Retinal pigment epithelial cell (primary cell): ENCODE measurements at regions not wholly inside any gene's neighbourhood (a gene's known extent, or its start where the extent isn't known, plus 50 kb on each side); places are given as distances from the start of the nearest gene placed in this dataset.
A peak's percentile ranks its signal among the peaks of the same experiment; 100 is the strongest.

Experiments used
- DNase-seq: peaks from one replicate; pipeline ENCODE4 v3.0.0-alpha.2; 2010; ENCODE audit warnings: low read depth
- H3K4me3 ChIP-seq: 2 replicates; pipeline ENCODE4 v1.5.1; 2011; ENCODE audit warnings: mild to moderate bottlenecking, low read length, control low read depth, moderate library complexity
- CTCF ChIP-seq: conservative IDR thresholded peaks from 2 replicates; pipeline ENCODE4 v1.5.1; 2011; ENCODE audit warnings: low read depth, low read length, control low read depth, inconsistent platforms

DNA sequence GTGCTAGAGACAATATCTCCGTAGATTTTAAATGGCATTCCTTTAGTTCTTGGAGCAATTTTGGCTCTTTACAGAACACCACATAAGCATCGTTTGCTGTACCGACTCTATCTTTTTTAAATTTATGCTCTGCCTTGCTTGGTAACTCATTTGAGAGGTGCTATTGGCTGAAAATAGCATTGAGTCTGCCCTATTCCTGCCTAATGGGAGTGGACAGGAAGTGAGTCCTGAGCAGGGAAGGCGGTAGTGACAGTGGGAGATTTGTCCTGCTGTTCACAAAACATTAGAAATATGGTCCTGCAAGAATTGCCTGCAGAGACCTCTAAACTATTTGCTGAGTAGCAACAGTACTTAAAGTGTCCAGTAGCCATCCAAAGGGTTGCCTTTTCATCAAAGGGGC lies 115.2 kb upstream of the IFNE start:
- no peak overlapping the region for H3K4me3 ChIP-seq
- no peak for TF ChIP-seq CTCF
- no peak for DNase-seq

DNA sequence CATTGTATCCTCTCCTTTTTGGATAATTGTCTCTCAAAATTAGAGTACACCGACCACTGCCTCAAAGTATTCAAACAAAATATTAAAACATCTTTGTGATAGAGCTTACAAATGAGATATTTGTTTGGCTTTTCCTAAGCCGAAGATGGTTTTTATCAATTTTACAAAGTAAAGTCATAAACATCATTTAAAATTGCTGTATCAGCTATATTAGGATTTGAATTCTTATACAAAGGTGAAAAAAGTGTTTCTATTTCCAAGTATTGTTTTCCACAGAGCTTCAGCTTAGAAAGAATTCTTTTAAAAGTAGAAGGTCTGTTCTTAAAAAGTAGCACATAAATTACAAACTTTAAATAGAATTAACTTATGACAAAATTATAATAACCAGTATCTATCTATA lies 116.6 kb upstream of the IFNE start:
- H3K4me3 ChIP-seq, result no peak overlapping the region
- DNase-seq, result no peak
- no peak for TF ChIP-seq CTCF

GRCh38 chr9:21605489-21605931 lies 123.4 kb upstream of the IFNE start:
- H3K4me3 ChIP-seq, result no peak overlapping the region
- peak; percentile 68 for DNase-seq
- TF ChIP-seq CTCF, result no peak

- no peak for DNase-seq
- no peak for TF ChIP-seq CTCF
- no peak overlapping the region for H3K4me3 ChIP-seq
Observed at GRCh38 chr9:21607576-21607975, 125.5 kb upstream of the IFNE start.

GRCh38 chr9:21608200-21608599 lies 126.1 kb upstream of the IFNE start:
- DNase-seq, result no peak
- no peak overlapping the region for H3K4me3 ChIP-seq
- TF ChIP-seq CTCF, result no peak

GRCh38 chr9:21609506-21609905 lies 127.4 kb upstream of the IFNE start:
- no peak for TF ChIP-seq CTCF
- DNase-seq, result no peak
- H3K4me3 ChIP-seq, result no peak overlapping the region

GRCh38 chr9:21611891-21612290 lies 129.8 kb upstream of the IFNE start:
- no peak for DNase-seq
- no peak for TF ChIP-seq CTCF
- no peak overlapping the region for H3K4me3 ChIP-seq
